HG03571 (cell line): ENCODE measurements at regions not wholly inside any gene's neighbourhood (a gene's known extent, or its start where the extent isn't known, plus 50 kb on each side); places are given as distances from the start of the nearest gene placed in this dataset.
A peak's percentile ranks its signal among the peaks of the same experiment; 100 is the strongest.

ENCODE experiments used
- ATAC-seq: cut with Tn5 transposase; IDR thresholded peaks from one replicate; pipeline ENCODE4 v1.9.1; 2021; ENCODE audit not compliant: unreplicated experiment

DNA sequence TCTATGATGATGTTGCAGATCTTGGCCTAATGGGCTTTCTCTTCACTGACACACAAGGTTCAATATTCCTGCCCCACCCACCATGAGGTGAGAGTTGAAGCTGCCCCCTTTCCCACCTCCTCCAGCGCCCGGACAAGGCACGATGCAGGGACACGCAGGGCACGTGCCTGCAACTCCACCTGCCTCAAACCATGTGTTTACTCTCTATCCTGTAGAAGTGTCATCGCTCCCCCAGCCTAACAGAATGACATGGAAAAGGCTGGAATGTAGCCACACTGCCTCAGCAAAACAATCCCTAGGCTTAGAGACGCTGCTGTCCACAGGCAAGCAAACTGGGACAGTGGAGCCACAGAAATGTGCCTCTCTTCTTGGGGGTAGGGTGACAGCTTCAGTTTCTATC, 92.9 kb upstream of the SOD1 start:
- no peak for ATAC-seq

DNA sequence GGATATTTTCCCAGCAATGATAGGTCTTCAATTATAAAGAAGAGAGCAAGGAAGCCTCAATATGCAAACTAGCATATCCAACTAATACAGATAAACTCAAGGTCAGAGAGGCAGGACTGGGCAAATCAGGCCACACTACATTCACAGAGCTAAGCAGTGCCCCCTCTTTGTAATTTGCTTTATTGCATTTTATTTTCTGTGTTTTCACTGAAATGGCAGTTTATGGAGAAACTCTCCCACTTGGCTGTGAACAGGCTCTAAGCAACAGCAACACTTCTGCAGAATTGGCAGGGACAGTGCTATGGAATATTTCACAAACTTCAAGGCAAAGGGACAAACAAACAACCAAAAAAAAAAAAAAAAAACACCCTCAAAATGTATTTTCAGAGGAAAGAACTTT, 93.4 kb upstream of the SOD1 start:
- ATAC-seq, result no peak

DNA sequence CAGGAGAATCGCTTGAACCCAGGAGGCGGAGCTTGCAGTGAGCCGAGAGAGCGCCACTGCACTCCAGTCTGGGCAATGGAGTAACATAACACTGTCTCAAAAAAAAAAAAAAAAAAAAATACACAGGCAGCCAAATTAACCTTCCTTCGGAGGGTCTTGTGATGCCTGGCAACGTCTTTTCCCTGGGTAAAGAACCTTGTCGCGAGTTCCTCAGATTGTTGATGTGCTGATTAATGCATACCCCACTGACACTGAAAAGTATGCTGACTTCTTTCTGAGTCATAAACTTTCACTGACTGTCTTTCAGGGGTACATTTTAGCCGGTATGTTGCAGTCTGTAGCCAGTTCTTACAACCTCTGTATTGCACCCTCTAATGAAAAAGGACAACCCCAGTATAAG, 95.1 kb upstream of the SOD1 start:
- no peak for ATAC-seq

DNA sequence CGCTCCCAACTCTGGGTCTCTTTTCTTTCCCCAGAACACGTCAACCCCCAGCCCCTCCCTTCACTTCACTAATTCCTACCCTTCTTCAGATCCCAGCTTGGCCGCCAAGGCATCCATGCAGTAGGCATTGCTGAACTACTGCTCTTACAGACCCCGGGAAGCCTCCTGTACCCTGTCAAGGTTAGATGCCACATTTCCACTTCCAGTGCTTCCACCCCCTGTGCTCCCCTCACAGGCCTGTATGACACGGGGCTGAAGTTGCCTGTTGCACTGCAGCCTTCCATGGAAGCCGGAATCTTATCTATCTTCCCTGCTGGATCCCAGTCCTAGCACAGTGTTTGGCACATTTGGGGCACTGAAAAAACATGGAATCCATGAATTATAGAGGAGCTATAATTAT, 99.0 kb upstream of the SOD1 start:
- no peak for ATAC-seq

DNA sequence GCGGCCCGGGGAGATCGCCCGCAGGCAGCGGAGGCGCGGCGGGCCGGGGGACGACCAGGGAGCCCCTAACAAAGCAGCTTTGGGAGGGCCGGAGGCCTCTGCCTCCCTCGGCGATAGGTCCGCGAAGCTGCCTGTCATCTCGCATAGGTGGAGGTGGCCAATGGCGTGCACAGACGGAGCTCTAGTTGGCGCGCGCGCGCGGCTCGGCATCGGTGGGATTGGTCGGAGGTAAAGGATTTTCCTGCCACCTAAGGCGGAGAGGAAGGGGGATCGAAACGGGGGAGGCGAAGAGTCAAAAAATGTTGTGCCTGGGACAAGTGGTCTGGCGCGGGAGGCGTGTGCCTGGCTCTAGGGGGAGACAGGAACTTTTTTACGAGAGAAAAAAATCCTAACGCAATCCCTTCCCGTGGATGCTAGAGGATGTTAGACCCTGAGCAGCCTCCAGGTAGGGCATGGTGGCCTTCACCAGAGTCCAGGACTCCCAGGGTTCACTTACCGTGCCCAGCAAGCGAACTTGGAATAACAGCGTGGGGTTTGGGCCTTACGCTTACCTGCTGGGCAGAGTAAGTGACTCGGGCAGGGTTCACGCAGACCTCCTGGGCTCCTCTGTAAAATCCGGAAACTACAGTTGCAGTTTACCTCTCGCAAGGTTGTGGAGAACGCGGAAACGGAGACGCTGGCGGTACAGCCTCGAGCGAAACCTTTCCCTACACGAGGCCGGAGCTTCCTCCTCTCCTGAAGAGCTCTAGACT, 99.9 kb upstream of the SOD1 start:
- peak; percentile 71 for ATAC-seq

DNA sequence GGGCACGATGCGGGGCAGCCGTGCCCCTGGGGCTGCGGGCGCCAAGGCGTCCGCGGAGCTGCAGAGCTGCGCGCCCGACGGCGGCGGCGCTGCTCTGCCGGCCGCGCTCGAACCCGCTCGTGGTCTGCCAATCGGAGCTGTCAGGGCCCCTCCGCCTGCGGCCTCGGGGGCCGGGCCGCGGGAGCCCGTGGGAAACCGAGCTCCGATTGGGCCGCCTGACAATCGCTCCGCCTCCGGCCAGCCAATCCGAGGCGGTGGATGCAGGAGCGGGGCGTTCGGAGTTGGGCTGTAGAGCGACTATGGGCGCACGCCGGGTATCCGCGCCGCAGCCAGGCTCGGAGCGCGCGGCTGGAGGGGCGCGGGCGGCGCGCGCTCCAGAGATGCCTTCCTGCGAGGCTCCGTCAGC, 100.5 kb upstream of the SOD1 start:
- ATAC-seq, result peak; percentile 80

DNA sequence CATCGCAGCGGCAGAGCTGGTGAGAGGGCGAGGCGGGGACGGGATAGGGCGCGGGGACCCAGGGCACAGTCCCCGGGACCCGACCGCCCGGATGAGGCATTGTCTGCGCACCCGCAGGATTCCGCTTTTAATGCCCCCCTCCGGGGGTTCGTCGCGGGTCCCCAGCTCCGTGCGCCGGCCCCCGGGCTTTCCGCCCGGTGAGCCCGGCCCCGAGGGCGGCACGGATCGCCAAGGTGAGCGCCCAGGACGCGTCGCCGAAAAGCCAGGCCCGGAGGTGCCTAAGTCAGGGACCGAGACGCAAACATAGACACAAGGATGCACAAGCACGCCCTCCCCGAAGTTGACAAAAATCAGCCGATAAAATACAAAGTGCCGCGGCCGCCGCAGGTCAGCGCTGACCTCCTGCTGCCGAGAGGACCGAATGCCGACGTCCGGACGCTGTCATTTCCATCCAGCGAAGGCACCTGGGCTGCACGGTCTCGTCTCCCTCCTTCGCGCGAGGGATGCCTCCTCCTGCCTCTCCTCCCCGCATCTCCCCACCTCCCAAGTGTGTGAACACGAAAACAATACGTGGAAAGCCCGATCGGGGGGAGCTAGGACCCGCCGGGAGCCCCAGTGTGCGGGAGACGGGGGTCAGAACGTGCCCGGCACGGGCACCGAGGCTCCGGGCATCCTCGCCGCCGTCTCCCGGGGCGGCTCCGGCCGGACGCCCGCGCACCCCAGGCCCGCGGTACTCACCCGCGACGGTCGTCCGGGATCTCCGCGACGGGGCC, 101.1 kb upstream of the SOD1 start:
- ATAC-seq, result no peak

DNA sequence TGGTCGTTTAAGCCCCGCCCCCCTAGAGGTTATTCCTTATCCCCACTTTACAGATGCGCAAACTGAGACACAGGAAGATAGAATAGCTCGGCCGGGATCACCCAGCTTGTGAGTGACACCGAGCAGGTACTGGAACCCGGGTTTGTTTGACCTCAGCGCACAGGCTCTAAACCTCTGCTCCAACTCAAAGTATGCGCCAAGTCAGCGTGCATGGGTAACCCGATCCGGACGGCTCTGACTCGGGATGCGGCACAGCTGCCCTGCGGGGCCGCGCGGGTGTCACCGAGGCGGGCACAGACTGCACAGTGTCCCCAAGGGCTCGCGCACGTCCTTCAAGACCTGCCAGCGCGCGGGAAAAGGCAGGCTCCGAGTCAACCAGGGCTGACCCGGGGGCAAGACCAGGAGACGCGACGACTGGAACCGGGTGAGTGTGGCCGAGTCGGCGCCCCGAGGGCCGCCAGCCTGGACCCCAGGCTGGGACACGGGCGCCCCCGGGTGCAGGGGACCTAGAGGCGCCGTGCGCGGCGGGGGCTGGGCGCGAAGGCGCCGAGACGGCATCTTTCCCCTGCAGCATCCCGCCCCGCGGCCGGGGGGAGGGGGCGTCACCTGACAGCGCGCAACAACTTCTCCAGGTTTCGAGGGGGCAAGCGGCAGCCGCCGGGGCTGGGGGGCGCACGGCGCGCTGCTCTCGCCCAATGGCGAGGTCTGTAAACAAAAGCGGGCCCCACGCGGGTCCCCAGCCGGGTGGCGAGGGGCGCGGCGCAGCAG, 101.9 kb upstream of the SOD1 start:
- no peak for ATAC-seq

DNA sequence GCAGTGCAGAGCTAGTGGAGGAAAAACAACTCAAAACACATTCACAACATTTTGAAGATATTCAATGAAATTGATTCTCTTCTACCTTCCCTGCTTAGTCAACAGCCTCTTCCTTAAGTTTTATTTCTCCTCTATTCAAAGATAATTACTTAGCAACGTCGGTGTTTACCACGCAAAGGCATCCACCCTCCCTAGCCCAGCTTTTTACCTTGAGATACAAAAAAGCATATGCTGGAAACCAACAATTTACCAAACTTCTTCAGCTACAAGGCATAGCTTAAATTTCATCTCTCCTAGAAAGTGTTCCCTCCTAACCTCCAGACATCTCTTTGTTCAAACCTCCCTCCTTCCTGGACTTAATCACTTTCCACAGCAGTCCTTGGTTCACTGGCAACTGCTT, 102.8 kb upstream of the SOD1 start:
- no peak for ATAC-seq

DNA sequence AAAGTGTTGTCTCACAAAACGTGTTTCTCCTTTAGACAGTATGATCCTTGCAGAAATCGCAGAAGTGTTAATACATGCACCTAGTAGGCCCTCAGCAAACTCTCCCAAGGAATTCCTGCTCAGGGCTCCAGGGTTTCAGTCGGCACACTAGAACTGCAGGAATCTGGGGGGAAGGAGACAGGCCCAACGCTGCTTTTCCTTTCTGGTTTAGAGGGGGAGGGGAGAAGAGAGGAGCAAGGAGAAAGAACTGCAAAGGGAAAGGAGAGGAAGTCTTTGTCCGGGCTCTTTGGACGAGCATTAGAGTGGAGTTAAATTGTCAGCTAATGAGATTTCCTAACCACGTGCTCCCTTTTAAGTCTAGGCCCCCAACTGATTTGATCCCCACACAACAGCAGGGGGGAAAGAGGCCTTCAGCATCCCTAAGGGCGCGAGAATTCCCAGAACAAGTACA, 103.7 kb upstream of the SOD1 start:
- ATAC-seq, result no peak

DNA sequence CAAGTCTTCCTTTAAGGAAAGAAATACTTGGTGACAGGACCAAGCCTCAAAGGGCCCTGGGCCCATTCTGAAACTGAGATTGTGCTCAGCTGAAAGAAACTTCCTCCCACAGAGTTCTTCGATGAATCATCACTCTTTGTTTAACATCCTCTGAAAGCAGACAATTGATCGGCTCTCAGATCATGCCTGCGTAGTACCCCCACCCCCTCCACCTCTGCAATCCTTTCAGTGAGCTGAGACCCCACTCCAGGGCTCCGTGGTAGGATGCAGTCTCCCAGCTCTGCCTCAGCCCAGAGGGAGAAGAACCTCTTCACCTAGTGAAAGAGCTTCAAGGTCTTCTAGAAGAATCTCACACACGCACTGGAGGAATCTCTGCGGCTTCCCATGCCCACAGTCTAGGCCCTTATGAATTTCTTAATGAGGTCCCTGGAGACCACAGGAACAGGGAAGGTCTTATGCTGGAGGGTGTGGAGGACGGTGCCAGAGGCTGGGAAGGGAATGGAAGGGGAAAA, 104.9 kb upstream of the SOD1 start:
- ATAC-seq, result peak; percentile 52

DNA sequence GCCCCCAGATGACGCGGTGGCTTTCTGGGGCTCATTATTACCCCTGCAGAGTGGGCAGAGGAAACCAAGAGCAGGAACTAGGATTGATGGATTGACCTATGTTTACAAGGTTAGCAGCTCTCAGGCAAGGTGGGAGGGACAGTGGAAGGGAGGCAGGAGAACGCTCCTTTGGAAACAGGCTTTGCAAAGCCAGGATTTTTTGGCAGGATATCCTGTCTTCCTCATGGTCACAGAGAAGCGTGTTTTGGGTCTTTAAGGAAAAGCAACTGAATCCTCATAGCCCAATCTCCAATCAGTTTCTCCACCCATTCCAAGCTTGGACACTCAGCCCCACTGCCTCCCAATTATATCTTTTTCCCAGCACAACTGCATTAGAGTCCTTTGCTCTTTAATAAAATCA, 105.6 kb upstream of the SOD1 start:
- ATAC-seq, result no peak

DNA sequence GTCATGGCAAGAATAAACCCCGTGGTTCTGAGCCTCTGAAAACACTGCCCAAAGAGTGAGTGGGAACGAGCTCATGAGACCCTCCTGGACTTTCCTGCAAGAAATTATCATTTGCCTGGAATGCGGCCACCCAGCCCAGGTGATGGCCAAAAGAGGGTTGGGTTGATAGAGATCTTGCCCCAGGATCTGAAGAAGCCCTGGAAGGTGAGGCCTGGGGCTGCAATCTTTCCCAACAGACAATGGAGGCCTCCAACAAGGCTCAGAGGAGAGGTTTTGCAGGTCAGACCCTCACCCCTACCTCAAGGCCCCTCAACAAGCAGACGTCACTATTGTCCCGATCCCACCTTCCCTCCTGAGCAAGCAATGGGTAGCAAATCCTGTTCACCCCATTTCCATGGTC, 106.0 kb upstream of the SOD1 start:
- no peak for ATAC-seq

DNA sequence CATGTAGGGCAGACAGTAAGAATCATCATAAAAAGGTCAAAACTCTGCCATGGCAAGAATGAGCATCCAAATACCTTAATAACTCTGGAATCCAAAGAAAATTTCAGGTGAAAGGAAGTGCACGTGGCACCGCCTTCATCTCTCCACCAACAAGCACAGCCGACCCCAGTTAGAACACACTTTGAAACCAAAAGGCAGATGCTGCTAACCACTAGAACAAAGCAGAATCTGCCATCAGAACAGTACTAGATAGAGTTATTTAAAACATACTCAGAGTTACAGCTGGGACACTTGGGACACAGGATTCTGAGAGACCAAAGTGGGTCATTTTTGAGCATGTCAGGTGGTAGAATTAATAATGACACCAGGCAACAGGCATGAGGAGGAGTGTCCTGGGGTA, 106.7 kb upstream of the SOD1 start:
- ATAC-seq, result no peak

DNA sequence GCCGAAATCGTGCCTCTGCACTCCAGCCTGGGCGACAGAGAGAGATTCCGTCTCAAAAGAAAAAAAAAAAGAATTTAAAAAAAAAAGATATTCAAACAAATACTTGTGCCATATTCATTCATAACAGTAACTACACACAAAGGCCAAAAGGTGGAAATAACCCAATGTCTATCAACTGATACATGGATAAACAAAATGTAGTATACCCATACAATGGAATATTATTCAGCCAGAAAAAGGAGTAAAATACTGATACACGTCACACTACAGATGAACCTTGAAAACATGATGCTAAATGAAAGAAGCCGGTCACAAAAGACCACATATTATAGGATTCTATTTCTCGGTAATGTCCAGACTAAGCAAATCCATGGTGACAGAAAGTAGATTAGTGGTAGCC, 109.4 kb upstream of the SOD1 start:
- no peak for ATAC-seq

DNA sequence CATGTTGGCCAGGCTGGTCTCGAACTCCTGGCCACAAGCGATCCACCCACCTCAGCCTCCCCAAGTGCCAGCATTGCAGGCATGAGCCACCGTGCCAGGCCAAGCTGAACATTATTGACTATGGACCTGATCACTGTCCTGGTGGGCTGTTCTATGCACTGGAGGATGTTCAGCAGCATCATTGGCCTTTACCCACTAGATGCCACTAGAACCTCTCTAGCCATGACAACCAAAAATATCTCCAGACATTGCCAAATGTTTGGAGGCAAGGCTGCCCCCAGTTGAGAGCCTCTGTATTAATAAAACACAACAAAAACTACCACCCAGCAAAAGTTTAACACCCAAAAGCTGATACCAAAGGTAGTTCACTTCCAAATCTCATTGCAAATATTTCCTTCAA, 110.8 kb upstream of the SOD1 start:
- no peak for ATAC-seq

DNA sequence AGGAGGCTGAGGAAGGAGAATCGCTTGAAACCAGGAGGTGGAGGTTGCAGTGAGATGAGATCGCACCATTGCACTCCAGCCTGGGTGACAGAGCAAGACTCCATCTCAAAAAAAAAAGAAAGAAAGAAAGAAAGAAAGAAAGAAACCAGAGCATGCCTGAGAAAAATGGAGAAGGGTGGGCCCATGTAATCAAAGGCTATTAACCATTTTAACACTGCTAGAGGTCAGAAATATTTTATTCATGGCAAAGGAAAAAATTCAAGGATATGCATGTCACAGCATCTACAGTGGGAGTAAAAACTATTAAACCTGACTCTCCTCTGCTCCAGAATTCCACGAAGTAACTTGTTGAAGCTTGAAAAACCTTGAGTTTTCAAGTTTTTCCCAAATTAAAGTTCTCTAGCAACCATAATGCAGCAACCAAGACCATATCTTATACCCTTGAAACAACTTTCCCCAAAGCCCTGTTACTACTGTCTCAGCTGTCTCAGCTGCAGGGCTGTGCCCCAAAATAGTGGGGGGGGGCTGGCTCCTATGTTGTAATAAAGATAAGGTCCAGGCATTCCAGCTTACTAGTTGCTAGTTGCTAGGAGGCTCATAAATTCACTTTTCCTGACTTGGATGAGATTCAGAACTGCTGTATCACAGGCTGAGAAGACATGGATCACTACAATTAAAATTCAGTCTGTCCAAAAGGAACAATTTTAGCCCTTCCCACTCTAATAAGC, 112.9 kb upstream of the SOD1 start:
- no peak for ATAC-seq

DNA sequence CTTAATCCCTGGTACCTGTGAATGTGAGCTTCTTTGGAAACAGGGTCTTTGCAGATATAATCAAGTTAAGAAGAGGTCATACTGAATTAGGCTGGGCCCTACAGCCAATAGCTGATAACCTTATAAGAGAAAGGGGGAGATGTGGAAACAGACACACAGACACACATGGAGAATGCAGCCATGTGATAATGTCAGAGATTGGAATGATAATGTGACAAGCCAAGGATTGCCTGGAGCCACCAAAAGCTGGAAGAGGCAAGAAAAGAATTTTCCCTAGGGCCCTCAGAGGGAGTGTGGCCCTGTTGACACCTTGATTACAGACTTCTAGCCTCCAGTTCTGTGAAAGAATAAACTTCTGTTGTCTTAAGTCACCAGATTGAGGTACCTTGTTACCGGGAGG, 114.5 kb upstream of the SOD1 start:
- ATAC-seq, result no peak

DNA sequence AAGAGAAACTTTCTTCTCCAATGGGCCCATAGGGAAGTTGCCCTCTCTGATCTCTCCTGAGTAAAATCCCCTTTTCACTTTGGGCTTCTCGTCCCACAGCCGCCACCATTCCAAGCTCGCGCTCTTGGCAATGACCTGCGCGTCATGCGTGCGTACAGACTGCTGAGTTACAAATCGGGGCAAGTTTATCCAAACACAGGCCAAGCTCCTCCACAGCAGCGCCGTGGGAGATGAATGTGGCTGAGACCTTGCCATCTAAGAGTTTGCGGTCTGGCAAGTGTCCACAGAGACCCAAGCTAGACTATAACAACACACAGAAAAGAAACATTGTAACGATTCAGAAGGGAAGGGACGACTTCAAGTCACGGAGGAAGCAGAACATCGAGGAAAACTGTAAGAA, 116.3 kb upstream of the SOD1 start:
- ATAC-seq, result no peak

DNA sequence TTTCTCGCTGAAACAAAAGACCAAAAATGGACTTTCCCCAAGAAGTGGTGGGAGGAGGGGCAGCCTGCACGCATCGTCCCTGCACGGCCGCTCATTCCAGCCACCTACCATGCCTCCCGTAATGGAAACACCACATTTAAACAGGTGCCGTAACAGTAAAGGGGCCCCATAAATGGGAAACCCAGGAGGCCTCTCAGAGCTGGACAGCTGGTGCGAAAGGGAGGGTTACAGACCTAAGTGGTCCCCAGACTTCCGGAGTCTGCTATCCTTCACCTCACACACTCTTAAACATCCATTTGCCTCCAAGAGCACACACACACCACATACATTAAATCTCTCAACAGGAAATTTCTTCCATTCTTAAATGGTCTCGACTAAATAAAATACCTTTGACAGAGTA, 120.7 kb upstream of the SOD1 start:
- ATAC-seq, result no peak
